H54 (cell line): ENCODE measurements at regions not wholly inside any gene's neighbourhood (a gene's known extent, or its start where the extent isn't known, plus 50 kb on each side); places are given as distances from the start of the nearest gene placed in this dataset.
"Not testable (repeated sequence)": the region's sequence is repeated elsewhere in the genome, so short reads cannot be mapped to it uniquely, and the experiment has no call there.

Experiments used
- DNase-seq: peaks from one replicate; pipeline ENCODE4 v3.0.0; 2011; ENCODE audit warnings: low spot score, mixed read lengths; ENCODE audit not compliant: insufficient read length
- FAIRE-seq: peaks from 3 replicates; lab custom pipeline; 2011; peaks lifted over from hg19 to GRCh38; lab: Jason Lieb, UNC
- POLR2A ChIP-seq: IDR thresholded peaks from 2 replicates; pipeline ENCODE4 v1.6.1; 2011; ENCODE audit warnings: low read depth, mild to moderate bottlenecking, low read length

DNA sequence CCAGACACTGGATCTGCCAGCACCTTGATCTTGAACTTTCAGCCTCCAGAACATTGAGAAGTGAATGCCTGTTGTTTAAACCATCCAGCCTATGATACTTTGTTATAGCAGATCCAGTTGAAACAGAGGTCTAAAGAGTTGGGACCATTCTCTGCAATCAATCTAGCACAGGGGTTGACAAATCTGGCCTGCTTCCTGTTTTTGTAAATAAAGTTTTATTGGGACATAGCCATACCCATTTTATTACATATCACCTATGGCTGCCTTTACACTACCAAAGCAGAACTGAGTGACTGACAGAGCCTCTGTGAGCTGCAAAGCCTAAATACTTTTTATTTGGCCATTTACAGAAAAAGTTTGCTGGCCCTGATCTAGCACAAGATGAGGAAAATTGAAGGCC lies 62.0 kb downstream of the BARX1 start:
- DNase-seq: no peak
- no peak for FAIRE-seq
- no peak for TF ChIP-seq POLR2A

DNA sequence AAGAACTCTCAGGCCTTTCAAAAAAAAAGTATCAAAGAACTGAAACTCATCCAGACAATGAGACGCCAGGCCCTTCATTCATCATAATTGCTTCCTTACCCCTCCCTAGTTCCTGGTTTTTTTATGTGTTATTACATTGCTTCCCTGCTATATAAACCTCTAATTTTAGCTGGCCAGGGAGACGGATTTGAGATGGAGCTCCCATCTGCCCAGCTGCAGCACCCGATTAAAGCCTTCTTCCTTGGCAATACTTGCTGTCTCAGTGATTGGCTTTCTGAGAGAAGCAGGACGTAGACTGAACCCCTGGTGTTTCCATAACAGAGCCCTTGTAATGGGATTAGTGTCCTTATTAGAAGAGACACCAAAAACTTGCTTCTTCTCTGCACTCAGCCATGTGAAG lies 62.4 kb downstream of the BARX1 start:
- DNase-seq: no peak
- no peak for TF ChIP-seq POLR2A
- no peak for FAIRE-seq

DNA sequence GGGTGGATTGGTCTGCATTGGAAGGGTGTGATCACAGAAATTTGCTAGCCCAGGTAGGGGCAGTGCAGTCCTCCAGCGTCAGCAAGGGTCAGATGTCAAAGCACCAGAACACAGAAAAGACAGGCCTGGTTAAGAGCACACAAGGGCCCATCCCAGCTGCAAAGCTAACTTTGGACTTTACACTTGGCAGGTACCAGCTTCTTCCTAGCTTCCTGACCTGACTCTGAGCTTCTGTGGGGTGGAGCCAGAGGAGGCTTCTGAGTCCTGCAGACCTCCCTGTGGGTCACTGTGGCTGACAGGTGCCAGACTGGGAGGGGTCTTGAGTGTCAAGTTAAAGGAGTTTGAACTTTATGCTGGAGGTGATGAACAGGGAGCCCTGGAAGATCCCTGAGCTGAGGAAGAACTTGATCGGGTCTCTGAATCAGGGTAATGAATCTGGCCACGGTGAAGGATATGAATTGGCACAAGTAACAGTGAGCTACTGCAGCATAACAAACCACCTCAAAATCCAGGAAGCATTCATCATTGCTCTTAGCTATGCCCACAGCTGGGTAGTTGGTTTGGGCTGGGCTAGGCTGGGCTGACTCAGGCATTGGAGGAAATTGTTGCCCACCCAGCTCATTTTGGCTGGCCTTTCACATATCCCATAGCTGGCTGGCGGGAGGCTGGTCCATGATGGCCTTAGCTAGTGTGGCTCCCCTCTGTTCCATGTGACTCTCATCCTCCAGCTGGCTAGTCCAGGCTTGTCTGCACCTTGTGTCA lies 63.4 kb downstream of the BARX1 start:
- DNase-seq: no peak
- TF ChIP-seq POLR2A: no peak
- FAIRE-seq: no peak

DNA sequence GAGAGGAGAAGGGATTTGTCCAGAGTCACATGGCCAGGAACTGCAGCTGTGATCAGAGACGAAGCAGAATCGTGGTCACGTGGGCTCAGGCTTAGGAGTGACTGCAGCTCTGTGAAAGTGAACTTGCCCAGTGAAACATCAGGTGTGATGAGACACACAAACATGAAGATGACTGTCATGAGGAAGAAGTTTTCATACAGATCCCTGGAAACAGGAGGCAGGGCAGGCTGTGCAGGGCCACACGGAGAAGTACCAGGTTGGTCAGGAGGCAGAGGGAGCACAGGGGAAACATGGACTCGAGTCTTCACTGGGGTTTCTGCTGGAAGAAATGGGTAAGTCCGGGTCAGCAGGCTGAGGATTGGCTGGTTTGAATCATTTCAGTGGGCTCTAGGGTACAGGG lies 64.1 kb downstream of the BARX1 start:
- TF ChIP-seq POLR2A: no peak
- FAIRE-seq (no peak), DNase-seq (no peak)

DNA sequence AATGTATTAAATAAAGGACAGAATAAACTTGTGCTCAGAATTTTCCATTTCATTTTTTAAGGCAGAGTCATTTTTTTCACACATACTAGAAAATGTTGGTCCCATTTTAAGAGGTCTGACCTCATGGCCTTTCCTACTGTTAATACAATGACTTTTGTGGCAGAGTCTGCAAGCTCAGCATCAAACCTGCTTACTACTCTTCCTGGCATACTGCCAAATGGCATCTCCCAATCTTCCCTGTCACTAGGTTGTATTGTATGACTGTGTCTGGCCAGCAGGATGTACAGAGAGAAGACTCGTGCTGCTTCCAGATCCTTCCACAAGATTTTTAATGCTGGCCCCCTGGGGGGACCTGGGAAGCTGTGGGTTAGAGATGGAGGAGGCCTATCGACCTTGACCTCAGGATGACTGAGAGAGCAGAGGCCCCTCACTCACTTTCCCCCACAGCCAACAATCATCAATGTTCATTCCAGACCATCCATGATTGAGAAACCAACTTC lies 64.7 kb downstream of the BARX1 start:
- DNase-seq (no peak), FAIRE-seq (no peak)
- no peak for TF ChIP-seq POLR2A

- DNase-seq (no peak), FAIRE-seq (no peak)
- TF ChIP-seq POLR2A: no peak
Observed at GRCh38 chr9:93886911-93887310, 68.2 kb downstream of the BARX1 start.

DNA sequence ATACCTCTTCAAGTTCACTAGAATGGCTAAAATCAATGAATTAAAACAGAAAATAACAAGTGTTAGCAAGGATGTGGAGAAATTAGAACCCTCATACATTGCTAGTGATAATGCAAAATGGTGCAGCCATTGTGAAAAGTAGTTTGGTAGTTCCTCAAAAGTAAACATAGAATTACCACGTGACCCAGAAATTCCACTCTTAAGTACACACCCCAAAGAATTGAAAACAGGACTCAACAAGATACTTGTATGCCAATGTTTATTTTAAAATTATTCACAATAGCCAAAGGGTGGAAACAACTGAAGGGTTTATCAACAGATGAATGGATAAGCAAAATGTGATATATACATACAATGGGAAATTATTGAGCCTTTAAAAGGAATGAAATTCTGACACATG lies 70.3 kb downstream of the BARX1 start:
- FAIRE-seq: no peak
- DNase-seq: no peak
- TF ChIP-seq POLR2A: no peak

DNA sequence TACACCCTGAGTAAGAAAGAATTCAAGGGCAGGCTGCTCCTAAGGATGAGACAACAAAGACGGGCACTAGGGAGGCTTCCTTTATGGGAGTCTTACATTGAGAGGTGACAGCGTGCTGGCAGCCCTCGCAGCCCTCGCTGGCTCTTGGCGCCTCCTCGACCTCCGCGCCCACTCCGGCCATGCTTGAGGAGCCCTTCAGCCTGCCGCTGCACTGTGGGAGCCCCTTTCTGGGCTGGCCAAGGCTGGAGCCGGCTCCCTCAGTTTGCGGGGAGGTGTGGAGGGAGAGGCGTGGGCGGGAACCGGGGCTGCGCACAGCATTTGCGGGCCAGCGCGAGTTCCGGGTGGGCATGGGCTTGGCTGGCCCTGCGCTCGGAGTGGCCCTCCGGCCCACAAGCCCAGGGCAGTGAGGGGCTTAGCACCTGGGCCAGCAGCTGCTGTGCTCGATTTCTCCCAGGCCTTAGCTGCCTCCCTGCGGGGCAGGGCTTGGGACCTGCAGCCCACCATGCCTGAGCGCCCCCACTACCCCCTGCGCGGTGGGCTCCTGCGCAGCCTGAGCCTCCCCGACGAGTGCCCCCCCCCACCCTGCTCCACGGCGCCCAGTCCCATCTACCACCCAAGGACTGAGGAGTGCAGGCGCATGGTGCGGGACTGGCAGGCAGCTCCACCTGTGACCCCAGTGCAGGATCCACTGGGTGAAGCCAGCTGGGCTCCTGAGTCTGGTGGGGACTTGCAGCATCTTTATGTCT lies 75.3 kb downstream of the BARX1 start:
- not testable (repeated sequence) for FAIRE-seq, DNase-seq

DNA sequence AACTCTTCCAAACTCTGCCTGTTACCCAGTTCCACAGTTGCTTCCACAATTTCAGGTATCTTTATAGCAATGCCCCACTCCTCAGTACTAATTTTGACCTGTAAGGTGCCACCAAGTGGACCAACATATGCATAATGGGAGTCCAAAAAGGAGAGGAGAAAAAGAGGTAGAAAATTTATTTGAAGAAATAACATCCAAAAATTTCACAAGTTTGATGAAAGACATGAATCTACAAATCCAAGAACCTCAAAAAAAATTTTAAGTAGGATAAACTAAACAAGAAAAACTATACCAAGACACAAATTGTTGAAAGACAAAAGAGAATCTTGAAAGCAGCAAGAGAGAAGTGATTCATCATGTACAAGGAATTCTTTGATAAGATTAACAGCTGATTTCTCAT lies 79.8 kb downstream of the BARX1 start:
- no peak for FAIRE-seq
- TF ChIP-seq POLR2A: no peak
- DNase-seq: no peak

DNA sequence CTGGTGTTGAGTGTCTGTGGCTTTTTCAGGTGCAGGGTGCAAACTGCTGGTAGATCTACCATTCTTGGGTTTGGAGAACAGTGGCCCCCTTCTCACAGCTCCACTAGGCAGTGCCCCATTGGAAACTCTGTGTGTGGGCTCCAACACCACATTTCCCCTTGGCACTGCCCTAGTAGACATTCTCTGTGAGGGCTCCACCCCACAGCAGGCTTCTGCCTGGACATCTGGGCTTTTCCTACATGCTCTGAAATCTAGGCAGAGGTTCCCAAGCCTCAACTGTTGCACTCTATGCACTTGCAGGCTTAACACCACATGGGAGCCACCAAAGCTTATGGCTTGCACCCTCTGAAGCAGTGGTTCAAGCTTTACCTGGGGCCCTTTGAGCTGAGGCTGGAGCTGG lies 80.9 kb downstream of the BARX1 start:
- FAIRE-seq (no peak), DNase-seq (no peak)
- TF ChIP-seq POLR2A: no peak

GRCh38 chr9:93871286-93871685 lies 83.9 kb downstream of the BARX1 start:
- TF ChIP-seq POLR2A: no peak
- DNase-seq: no peak
- FAIRE-seq: no peak

GRCh38 chr9:93869863-93870262 lies 85.3 kb downstream of the BARX1 start:
- TF ChIP-seq POLR2A: no peak
- DNase-seq (no peak), FAIRE-seq (no peak)

- no peak for TF ChIP-seq POLR2A
- FAIRE-seq: no peak
- no peak for DNase-seq
Observed at GRCh38 chr9:93869088-93869487, 86.1 kb downstream of the BARX1 start.

DNA sequence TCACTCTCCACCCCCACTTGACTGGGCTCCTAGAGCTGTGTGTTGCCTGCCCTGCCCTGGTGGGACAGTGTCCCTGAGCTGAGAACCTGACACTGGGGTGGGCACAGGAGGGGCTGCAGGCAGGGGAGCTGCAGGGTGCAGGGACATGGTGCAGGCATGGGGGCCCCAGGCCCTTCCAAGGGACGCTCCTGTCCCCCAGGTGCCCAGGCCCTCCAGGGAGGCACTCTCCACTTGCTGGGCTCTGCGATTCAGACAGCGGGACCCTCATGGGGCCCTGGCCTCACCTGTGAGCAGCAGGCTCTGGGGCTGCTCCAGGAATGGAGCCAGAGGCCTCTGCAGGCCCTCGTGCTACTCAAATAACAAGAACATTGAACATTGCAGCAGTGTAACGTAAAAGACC lies 89.4 kb downstream of the BARX1 start:
- no peak for TF ChIP-seq POLR2A
- FAIRE-seq (no peak), DNase-seq (no peak)

- no peak for TF ChIP-seq POLR2A
- DNase-seq (no peak), FAIRE-seq (no peak)
Observed at GRCh38 chr9:93865245-93865644, 89.9 kb downstream of the BARX1 start.

GRCh38 chr9:93864840-93865239 lies 90.3 kb downstream of the BARX1 start:
- DNase-seq: no peak
- no peak for TF ChIP-seq POLR2A
- no peak for FAIRE-seq
